HepG2 (cell line): ENCODE measurements at regions not wholly inside any gene's neighbourhood (a gene's known extent, or its start where the extent isn't known, plus 50 kb on each side); places are given as distances from the start of the nearest gene placed in this dataset.
A peak's percentile ranks its signal among the peaks of the same experiment; 100 is the strongest.

ENCODE experiments used
- CAMTA2 ChIP-seq: sonication (generic); formaldehyde crosslinking; IDR thresholded peaks from 2 replicates; pipeline ENCODE4 v1.4.0; 2020; ENCODE audit warnings: mild to moderate bottlenecking, missing genetic modification reagents, borderline replicate concordance
- CREM ChIP-seq, 2 experiments: sonication (generic) in 1 of 2; formaldehyde crosslinking in 1 of 2; IDR thresholded peaks; 2 replicates each; pipeline versions ENCODE4 v1.4.0 to v1.6.1; 2016 to 2020; ENCODE audit warnings: antibody characterized with exemption in 1 of 2, mild to moderate bottlenecking in 1 of 2, missing genetic modification reagents in 1 of 2
- HNRNPH1 ChIP-seq: fragments of 200-400 bp; formaldehyde crosslinking; optimal IDR thresholded peaks from 2 replicates; pipeline ENCODE3; 2017; ENCODE audit warnings: mild to moderate bottlenecking, low read depth, low read length
- HOXA9 ChIP-seq: sonication (generic); formaldehyde crosslinking; IDR thresholded peaks from 2 replicates; pipeline ENCODE4 v1.8.1; 2022; ENCODE audit warnings: missing genetic modification reagents, mild to moderate bottlenecking, moderate library complexity, borderline replicate concordance
- KAT2B ChIP-seq: fragments of 150-350 bp; IDR thresholded peaks from 2 replicates; pipeline ENCODE4 v1.6.1; 2014; ENCODE audit warnings: low read depth, low read length, borderline replicate concordance
- KMT2B ChIP-seq: IDR thresholded peaks from 2 replicates; pipeline ENCODE4 v1.6.1; 2016; ENCODE audit warnings: missing genetic modification reagents, missing compliant biosample characterization
- LCORL ChIP-seq, 2 experiments: fragments of 450-650 bp in 1 of 2; sonication (generic) in 1 of 2; formaldehyde crosslinking in 1 of 2; IDR thresholded peaks; 2 replicates each; pipeline versions ENCODE4 v1.5.0 to v1.6.1; 2017 to 2020; ENCODE audit warnings: antibody characterized with exemption in 1 of 2, missing genetic modification reagents in 1 of 2
- MAFG ChIP-seq: sonication (generic); formaldehyde crosslinking; IDR thresholded peaks from 2 replicates; pipeline ENCODE4 v1.5.1; 2020; ENCODE audit warnings: mild to moderate bottlenecking, missing genetic modification reagents
- NFATC3 ChIP-seq: sonication (generic); formaldehyde crosslinking; IDR thresholded peaks from 2 replicates; pipeline ENCODE4 v1.5.1; 2020; ENCODE audit warnings: mild to moderate bottlenecking, missing genetic modification reagents
- NFKB2 ChIP-seq: sonication (generic); formaldehyde crosslinking; IDR thresholded peaks from 2 replicates; pipeline ENCODE4 v1.4.0; 2020; ENCODE audit warnings: missing genetic modification reagents, borderline replicate concordance
- PHF20 ChIP-seq: sonication (generic); formaldehyde crosslinking; IDR thresholded peaks from 2 replicates; pipeline ENCODE4 v1.5.0; 2020; ENCODE audit warnings: mild to moderate bottlenecking, missing genetic modification reagents
- SP2 ChIP-seq: sonication (generic); formaldehyde crosslinking; IDR thresholded peaks from 2 replicates; pipeline ENCODE4 v1.5.1; 2020; ENCODE audit warnings: mild to moderate bottlenecking, missing genetic modification reagents
- SRF ChIP-seq: IDR thresholded peaks from 2 replicates; pipeline ENCODE4 v1.6.1; 2011; ENCODE audit warnings: mild to moderate bottlenecking, low read depth, low read length, moderate library complexity
- SRSF4 ChIP-seq: fragments of 200-400 bp; formaldehyde crosslinking; IDR thresholded peaks from one replicate; pipeline ENCODE4 v1.6.1; 2018; ENCODE audit warnings: mild to moderate bottlenecking, low read depth, low read length, moderate library complexity; ENCODE audit not compliant: poor library complexity, severe bottlenecking
- SRY ChIP-seq: sonication (generic); formaldehyde crosslinking; IDR thresholded peaks from 2 replicates; pipeline ENCODE4 v1.8.0; 2022; ENCODE audit warnings: mild to moderate bottlenecking, missing genetic modification reagents
- SUZ12 ChIP-seq: fragments of 150-350 bp; IDR thresholded peaks from 2 replicates; pipeline ENCODE4 v1.6.1; 2014; ENCODE audit warnings: low read depth, low read length
- TEAD3 ChIP-seq: optimal IDR thresholded peaks from 2 replicates; pipeline ENCODE3; 2016; ENCODE audit warnings: borderline replicate concordance
- YEATS2 ChIP-seq: sonication (generic); formaldehyde crosslinking; IDR thresholded peaks from 2 replicates; pipeline ENCODE4 v1.4.0; 2020; ENCODE audit warnings: missing genetic modification reagents, borderline replicate concordance
- ZBTB8A ChIP-seq: sonication (generic); formaldehyde crosslinking; IDR thresholded peaks from 2 replicates; pipeline ENCODE4 v1.4.0; 2020; ENCODE audit warnings: mild to moderate bottlenecking, low read depth, missing genetic modification reagents, borderline replicate concordance
- ZFP36L2 ChIP-seq: sonication (generic); formaldehyde crosslinking; IDR thresholded peaks from 2 replicates; pipeline ENCODE4 v1.4.0; 2020; ENCODE audit warnings: missing genetic modification reagents
- ZFP37 ChIP-seq: sonication (generic); formaldehyde crosslinking; IDR thresholded peaks from 2 replicates; pipeline ENCODE4 v1.4.0; 2020; ENCODE audit warnings: missing genetic modification reagents, borderline replicate concordance
- ZFP62 ChIP-seq: sonication (generic); formaldehyde crosslinking; IDR thresholded peaks from 2 replicates; pipeline ENCODE4 v1.4.0; 2020; ENCODE audit warnings: missing genetic modification reagents
- ZNF17 ChIP-seq: sonication (generic); formaldehyde crosslinking; IDR thresholded peaks from 2 replicates; pipeline ENCODE4 v1.5.0; 2020; ENCODE audit warnings: mild to moderate bottlenecking, missing genetic modification reagents
- ZNF296 ChIP-seq: sonication (generic); formaldehyde crosslinking; conservative IDR thresholded peaks from 2 replicates; pipeline ENCODE4 v1.5.0; 2020; ENCODE audit warnings: mild to moderate bottlenecking, missing genetic modification reagents
- ZNF34 ChIP-seq: sonication (generic); formaldehyde crosslinking; IDR thresholded peaks from 2 replicates; pipeline ENCODE4 v1.4.0; 2020; ENCODE audit warnings: mild to moderate bottlenecking, missing genetic modification reagents, borderline replicate concordance
- ZNF768 ChIP-seq: sonication (generic); formaldehyde crosslinking; IDR thresholded peaks from 2 replicates; pipeline ENCODE4 v1.4.0; 2020; ENCODE audit warnings: missing genetic modification reagents
- TF ChIP-seq, protein P1 (sequence below): sonication (generic); formaldehyde crosslinking; IDR thresholded peaks from 2 replicates; pipeline ENCODE4 v1.8.0; 2022; ENCODE audit warnings: missing genetic modification reagents, mild to moderate bottlenecking, borderline replicate concordance
- TF ChIP-seq, protein P2 (sequence below): sonication (generic); formaldehyde crosslinking; IDR thresholded peaks from 2 replicates; pipeline ENCODE4 v1.4.0; 2020; ENCODE audit warnings: low read depth, mild to moderate bottlenecking, missing genetic modification reagents
- TF ChIP-seq, protein P3 (sequence below): sonication (generic); formaldehyde crosslinking; IDR thresholded peaks from 2 replicates; pipeline ENCODE4 v1.4.0; 2020; ENCODE audit warnings: mild to moderate bottlenecking, missing genetic modification reagents

GRCh38 chr17:47066841-47067682 is 88.0 kb upstream of the RPRML start (continued):
- TF ChIP-seq, protein P1, sequence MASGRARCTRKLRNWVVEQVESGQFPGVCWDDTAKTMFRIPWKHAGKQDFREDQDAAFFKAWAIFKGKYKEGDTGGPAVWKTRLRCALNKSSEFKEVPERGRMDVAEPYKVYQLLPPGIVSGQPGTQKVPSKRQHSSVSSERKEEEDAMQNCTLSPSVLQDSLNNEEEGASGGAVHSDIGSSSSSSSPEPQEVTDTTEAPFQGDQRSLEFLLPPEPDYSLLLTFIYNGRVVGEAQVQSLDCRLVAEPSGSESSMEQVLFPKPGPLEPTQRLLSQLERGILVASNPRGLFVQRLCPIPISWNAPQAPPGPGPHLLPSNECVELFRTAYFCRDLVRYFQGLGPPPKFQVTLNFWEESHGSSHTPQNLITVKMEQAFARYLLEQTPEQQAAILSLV (CRISPR knock-in tag): peak; percentile 97
- TF ChIP-seq LCORL (IDR thresholded peaks at IDR 0.05): peak; percentile 67
- peak; percentile 91 for TF ChIP-seq LCORL (CRISPR knock-in tag; IDR thresholded peaks at IDR 0.05)
- TF ChIP-seq SP2 (CRISPR knock-in tag): peak; percentile 64
- no peak for TF ChIP-seq ZNF296
- TF ChIP-seq YEATS2: peak; percentile 93
- TF ChIP-seq SRF: peak; percentile 58
- TF ChIP-seq MAFG (CRISPR knock-in tag): no peak
- peak; percentile 91 for TF ChIP-seq HNRNPH1
- no peak for TF ChIP-seq SRSF4
- TF ChIP-seq, protein P2, sequence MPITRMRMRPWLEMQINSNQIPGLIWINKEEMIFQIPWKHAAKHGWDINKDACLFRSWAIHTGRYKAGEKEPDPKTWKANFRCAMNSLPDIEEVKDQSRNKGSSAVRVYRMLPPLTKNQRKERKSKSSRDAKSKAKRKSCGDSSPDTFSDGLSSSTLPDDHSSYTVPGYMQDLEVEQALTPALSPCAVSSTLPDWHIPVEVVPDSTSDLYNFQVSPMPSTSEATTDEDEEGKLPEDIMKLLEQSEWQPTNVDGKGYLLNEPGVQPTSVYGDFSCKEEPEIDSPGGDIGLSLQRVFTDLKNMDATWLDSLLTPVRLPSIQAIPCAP (CRISPR knock-in tag): peak; percentile 80; the same call in 1 of the 2 replicates
- TF ChIP-seq PHF20 (CRISPR knock-in tag): peak; percentile 95
- TF ChIP-seq ZFP37 (CRISPR knock-in tag): peak; percentile 65; the same call in 1 of the 2 replicates
- peak; percentile 87 for TF ChIP-seq SRY
- TF ChIP-seq, protein P3, sequence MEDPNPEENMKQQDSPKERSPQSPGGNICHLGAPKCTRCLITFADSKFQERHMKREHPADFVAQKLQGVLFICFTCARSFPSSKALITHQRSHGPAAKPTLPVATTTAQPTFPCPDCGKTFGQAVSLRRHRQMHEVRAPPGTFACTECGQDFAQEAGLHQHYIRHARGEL (CRISPR knock-in tag): peak; percentile 50; the same call in 1 of the 2 replicates
- TF ChIP-seq ZNF34 (CRISPR knock-in tag): peak; percentile 89; the same call in 1 of the 2 replicates
- peak; percentile 82; the same call in 1 of the 2 replicates for TF ChIP-seq ZFP36L2 (CRISPR knock-in tag)
- TF ChIP-seq KMT2B (CRISPR knock-in tag): peak; percentile 98
- TF ChIP-seq ZBTB8A: 0 out of 2 replicates have a peak, but pooled peaks have one; percentile 77
- peak; percentile 74 for TF ChIP-seq CREM (IDR thresholded peaks at IDR 0.05)
- no peak for TF ChIP-seq CREM (CRISPR knock-in tag; IDR thresholded peaks at IDR 0.05)
- no peak for TF ChIP-seq ZFP62
- no peak for TF ChIP-seq HOXA9 (CRISPR knock-in tag)
- peak; percentile 83 for TF ChIP-seq ZNF768
- TF ChIP-seq KAT2B: no peak
- TF ChIP-seq NFKB2: peak; percentile 96; the same call in 1 of the 2 replicates
- TF ChIP-seq NFATC3: peak; percentile 72; the same call in 1 of the 2 replicates
- TF ChIP-seq CAMTA2: peak; percentile 85; the same call in 1 of the 2 replicates
- TF ChIP-seq TEAD3 (CRISPR knock-in tag): peak; percentile 87
- TF ChIP-seq ZNF17: no peak
- TF ChIP-seq SUZ12: no peak
